PC-3 (cell line): ENCODE measurements at regions not wholly inside any gene's neighbourhood (a gene's known extent, or its start where the extent isn't known, plus 50 kb on each side); places are given as distances from the start of the nearest gene placed in this dataset.

Source experiments
- ATAC-seq: fragments of 200-7000 bp; cut with Tn5 transposase; 2 replicates; pipeline ENCODE4 v1.9.1; 2020; ENCODE audit warnings: mild to moderate bottlenecking, moderate library complexity
- BruUV-seq: library from RNA; stranded (reverse); fragments of 400-500 nt; replicated peaks from 2 replicates; lab custom pipeline; 2021; lab: Mats Ljungman, UMichigan
- CTCF ChIA-PET: fragments of 300-600 bp; sonication (Branson Sonifier 250); formaldehyde crosslinking; loops from one replicate; lab custom pipeline; 2022; ENCODE audit warnings: antibody characterized with exemption; lab: Charles Lee
- POLR2A ChIA-PET: fragments of 300-600 bp; sonication (Branson Sonifier 250); formaldehyde crosslinking; loops from one replicate; lab custom pipeline; 2022; ENCODE audit warnings: antibody characterized with exemption; ENCODE audit not compliant: unreplicated experiment; lab: Charles Lee
- DNase-seq: peaks from one replicate; pipeline ENCODE4 v3.0.0-alpha.2; 2015
- H2AFZ ChIP-seq: fragments of 300-600 bp; sonication (generic); 2 replicates; pipeline ENCODE4 v1.6.0; 2016; ENCODE audit warnings: antibody characterized with exemption, low read length
- H3F3A ChIP-seq: fragments of 300-600 bp; sonication (generic); one replicate; pipeline ENCODE4 v1.6.0; 2017; ENCODE audit warnings: antibody characterized with exemption, low read length, control low read depth, mild to moderate bottlenecking; ENCODE audit not compliant: unreplicated experiment
- H3K27ac ChIP-seq: fragments of 300-600 bp; sonication (generic); 2 replicates; pipeline ENCODE4 v1.5.1; 2016; ENCODE audit warnings: mild to moderate bottlenecking, low read length
- H3K27me3 ChIP-seq: fragments of 300-600 bp; sonication (generic); 2 replicates; pipeline ENCODE4 v1.6.1; 2016; ENCODE audit warnings: low read length, mixed read lengths
- H3K36me3 ChIP-seq: fragments of 300-600 bp; sonication (generic); 2 replicates; pipeline ENCODE4 v1.6.1; 2016; ENCODE audit warnings: low read depth, mixed run types, low read length, mixed read lengths
- H3K4me1 ChIP-seq: fragments of 300-600 bp; sonication (generic); 2 replicates; pipeline ENCODE4 v1.5.1; 2016; ENCODE audit warnings: low read length; ENCODE audit not compliant: insufficient read depth
- H3K4me2 ChIP-seq: fragments of 300-600 bp; sonication (generic); 2 replicates; pipeline ENCODE4 v1.6.0; 2016; ENCODE audit warnings: low read length
- H3K4me3 ChIP-seq: fragments of 300-600 bp; sonication (generic); 2 replicates; pipeline ENCODE4 v1.5.1; 2016; ENCODE audit warnings: mild to moderate bottlenecking, low read length, mixed read lengths
- H3K79me2 ChIP-seq: fragments of 300-600 bp; sonication (generic); 2 replicates; pipeline ENCODE4 v1.6.1; 2017; ENCODE audit warnings: low read length, mixed read lengths
- H3K9ac ChIP-seq: fragments of 300-600 bp; sonication (generic); 2 replicates; pipeline ENCODE4 v1.6.0; 2016; ENCODE audit warnings: mild to moderate bottlenecking, low read length
- H3K9me2 ChIP-seq: fragments of 300-600 bp; sonication (generic); replicated peaks from 2 replicates; pipeline ENCODE4 v1.6.1; 2016; ENCODE audit warnings: mixed run types, low read length, mixed read lengths
- H3K9me3 ChIP-seq: fragments of 300-600 bp; sonication (generic); 2 replicates; pipeline ENCODE4 v1.6.1; 2016; ENCODE audit warnings: low read length, mixed read lengths
- H4K20me1 ChIP-seq: fragments of 300-600 bp; sonication (generic); 2 replicates; pipeline ENCODE4 v1.6.1; 2016; ENCODE audit warnings: low read length, mixed read lengths
- EZH2 ChIP-seq: fragments of 300-600 bp; sonication (generic); IDR thresholded peaks from one replicate; pipeline ENCODE4 v1.6.1; 2017; ENCODE audit warnings: antibody characterized with exemption, mild to moderate bottlenecking, low read length; ENCODE audit not compliant: unreplicated experiment
- EZH2phosphoT487 ChIP-seq: fragments of 300-600 bp; sonication (generic); IDR thresholded peaks from 2 replicates; pipeline ENCODE4 v1.6.1; 2018; ENCODE audit warnings: mild to moderate bottlenecking, antibody characterized with exemption, low read length, borderline replicate concordance
- intact Hi-C: fragments of 100-400 bp; cut with micrococcal nuclease; formaldehyde crosslinking; loops from 2 replicates; pipeline ENCODE4 v1.9.0; 2023
- TF ChIP-seq, protein P1 (sequence below): fragments of 300-600 bp; sonication (generic); conservative IDR thresholded peaks from 2 replicates; pipeline ENCODE4 v1.5.1; 2017; ENCODE audit warnings: antibody characterized with exemption, low read depth, mild to moderate bottlenecking, low read length

DNA sequence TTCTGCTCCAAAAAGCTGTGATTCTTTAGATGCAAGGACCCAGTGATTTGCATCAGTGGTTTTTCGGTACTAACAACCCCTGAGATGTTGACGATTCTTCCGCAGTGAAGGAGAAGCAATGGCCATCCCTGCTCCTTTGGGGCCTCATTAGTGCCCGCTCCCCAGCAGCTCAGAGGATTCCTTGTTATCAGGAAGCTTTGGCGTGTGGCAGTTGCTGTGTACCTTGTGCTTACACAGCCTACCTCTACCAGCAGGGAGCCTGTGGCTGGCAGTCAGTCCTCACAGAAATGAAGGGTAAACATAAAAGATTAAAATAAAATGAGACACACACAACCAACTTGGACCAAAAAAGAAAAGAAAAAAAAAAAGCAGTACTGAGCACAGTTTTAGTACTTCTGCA, 55.2 kb downstream of the CNTN3 start:
- CTCF ChIA-PET: no interaction called here

DNA sequence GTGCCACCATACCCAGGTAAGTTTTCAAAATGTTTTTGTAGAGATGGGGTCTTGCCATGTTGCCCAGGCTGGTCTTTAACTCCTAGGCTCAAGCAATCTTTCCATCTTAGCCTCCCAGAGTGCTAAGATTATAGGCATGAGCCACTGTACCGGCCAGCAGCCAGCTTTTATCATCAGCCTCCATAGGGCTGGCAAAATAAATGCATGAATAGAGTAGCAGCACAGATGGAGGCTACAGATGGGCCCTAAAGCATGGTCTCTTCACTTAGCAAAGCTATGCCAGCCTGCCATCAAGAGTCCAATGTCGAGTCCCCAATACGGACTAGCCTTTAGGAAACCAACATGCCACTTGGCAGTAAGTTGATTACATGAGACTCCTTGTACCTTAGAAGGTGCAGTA, 63.8 kb downstream of the CNTN3 start:
- H3K36me3 ChIP-seq: no peaks in the 10 kb centered on the region
- H3K9me2 ChIP-seq: no peaks in the 10 kb centered on the region
- no peaks in the 10 kb centered on the region for H3K79me2 ChIP-seq
- intact Hi-C loops: no loop called here
- no peaks in the 10 kb centered on the region for H3F3A ChIP-seq
- peaks cover 12% of the 10 kb centered on the region for H3K9me3 ChIP-seq
- TF ChIP-seq EZH2 (no peak), EZH2phosphoT487 (no peak)
- TF ChIP-seq, protein P1, sequence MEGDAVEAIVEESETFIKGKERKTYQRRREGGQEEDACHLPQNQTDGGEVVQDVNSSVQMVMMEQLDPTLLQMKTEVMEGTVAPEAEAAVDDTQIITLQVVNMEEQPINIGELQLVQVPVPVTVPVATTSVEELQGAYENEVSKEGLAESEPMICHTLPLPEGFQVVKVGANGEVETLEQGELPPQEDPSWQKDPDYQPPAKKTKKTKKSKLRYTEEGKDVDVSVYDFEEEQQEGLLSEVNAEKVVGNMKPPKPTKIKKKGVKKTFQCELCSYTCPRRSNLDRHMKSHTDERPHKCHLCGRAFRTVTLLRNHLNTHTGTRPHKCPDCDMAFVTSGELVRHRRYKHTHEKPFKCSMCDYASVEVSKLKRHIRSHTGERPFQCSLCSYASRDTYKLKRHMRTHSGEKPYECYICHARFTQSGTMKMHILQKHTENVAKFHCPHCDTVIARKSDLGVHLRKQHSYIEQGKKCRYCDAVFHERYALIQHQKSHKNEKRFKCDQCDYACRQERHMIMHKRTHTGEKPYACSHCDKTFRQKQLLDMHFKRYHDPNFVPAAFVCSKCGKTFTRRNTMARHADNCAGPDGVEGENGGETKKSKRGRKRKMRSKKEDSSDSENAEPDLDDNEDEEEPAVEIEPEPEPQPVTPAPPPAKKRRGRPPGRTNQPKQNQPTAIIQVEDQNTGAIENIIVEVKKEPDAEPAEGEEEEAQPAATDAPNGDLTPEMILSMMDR: no peak
- no peak overlapping the region for H3K27ac ChIP-seq
- H2AFZ ChIP-seq: no peak overlapping the region
- no peak overlapping the region for H3K9ac ChIP-seq
- no peaks in the 10 kb centered on the region for H3K4me1 ChIP-seq
- no peak overlapping the region for H3K4me2 ChIP-seq
- POLR2A ChIA-PET: no interaction called here
- DNase-seq: no peak
- H4K20me1 ChIP-seq: no peaks in the 10 kb centered on the region
- H3K27me3 ChIP-seq: no peaks in the 10 kb centered on the region
- ATAC-seq: no peak
- BruUV-seq: no TSS peak
- H3K4me3 ChIP-seq: no peak overlapping the region
- CTCF ChIA-PET: no interaction called here

More for the DNA sequence above, 55.2 kb downstream of the CNTN3 start:
- H3K9me3 ChIP-seq: peaks cover 34% of the 10 kb centered on the region
- H3K27me3 ChIP-seq: no peaks in the 10 kb centered on the region
- H3K27ac ChIP-seq: no peak overlapping the region
- no peak for DNase-seq
- no peaks in the 10 kb centered on the region for H3K9me2 ChIP-seq
- no peaks in the 10 kb centered on the region for H3K4me1 ChIP-seq
- no peak for ATAC-seq
- H3K4me3 ChIP-seq: no peak overlapping the region
- intact Hi-C loops: no loop called here
- no peak overlapping the region for H3K4me2 ChIP-seq
- no peaks in the 10 kb centered on the region for H4K20me1 ChIP-seq
- H3K79me2 ChIP-seq: no peaks in the 10 kb centered on the region
- no peak overlapping the region for H2AFZ ChIP-seq
- POLR2A ChIA-PET: no interaction called here
- no peaks in the 10 kb centered on the region for H3F3A ChIP-seq
- H3K36me3 ChIP-seq: no peaks in the 10 kb centered on the region
- no peak for TF ChIP-seq EZH2phosphoT487
- TF ChIP-seq, protein P1: no peak
- no peak for TF ChIP-seq EZH2
- H3K9ac ChIP-seq: no peak overlapping the region
- BruUV-seq: no TSS peak

DNA sequence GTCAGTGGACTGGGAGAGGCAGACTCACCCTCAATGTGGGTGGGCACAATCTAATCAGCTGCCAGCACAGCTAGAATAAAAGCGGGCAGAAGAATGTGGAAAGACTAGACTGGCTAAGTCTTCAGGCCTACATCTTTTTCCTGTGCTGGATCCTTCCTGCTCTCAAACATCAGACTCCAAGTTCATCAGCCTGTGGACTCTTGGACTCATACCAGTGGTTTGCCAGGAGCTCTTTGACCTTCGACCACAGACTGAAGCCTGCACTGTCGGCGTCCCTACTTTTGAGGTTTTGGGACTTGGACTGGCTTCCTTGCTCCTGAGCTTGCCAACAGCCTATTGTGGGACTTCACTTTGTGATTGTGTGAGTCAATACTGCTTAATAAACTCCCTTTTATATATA, 68.0 kb downstream of the CNTN3 start:
- H4K20me1 ChIP-seq: no peaks in the 10 kb centered on the region
- no peak for DNase-seq
- CTCF ChIA-PET: no interaction called here
- no TSS peak for BruUV-seq
- TF ChIP-seq, protein P1: no peak
- TF ChIP-seq EZH2phosphoT487: no peak
- ATAC-seq: no peak
- H3K9me2 ChIP-seq: no peaks in the 10 kb centered on the region
- peaks cover 21% of the 10 kb centered on the region; the same call in 1 of the 2 replicates for H3K9me3 ChIP-seq
- no peaks in the 10 kb centered on the region for H3K4me1 ChIP-seq
- intact Hi-C loops: no loop called here
- POLR2A ChIA-PET: no interaction called here
- H3K27me3 ChIP-seq: no peaks in the 10 kb centered on the region
- H3K79me2 ChIP-seq: no peaks in the 10 kb centered on the region
- H3K36me3 ChIP-seq: no peaks in the 10 kb centered on the region
- no peak overlapping the region for H3K4me2 ChIP-seq
- no peak overlapping the region for H2AFZ ChIP-seq
- no peak overlapping the region for H3K27ac ChIP-seq
- H3K4me3 ChIP-seq: no peak overlapping the region
- no peaks in the 10 kb centered on the region for H3F3A ChIP-seq
- no peak overlapping the region for H3K9ac ChIP-seq
